A673 (cell line): ENCODE measurements at regions not wholly inside any gene's neighbourhood (a gene's known extent, or its start where the extent isn't known, plus 50 kb on each side); places are given as distances from the start of the nearest gene placed in this dataset.

Experiments
- BruUV-seq: library from RNA; stranded (reverse); fragments of 400-500 nt; replicated peaks from 2 replicates; lab custom pipeline; 2021; lab: Mats Ljungman, UMichigan
- CTCF ChIA-PET: fragments of 300-600 bp; sonication (Branson Sonifier 250); formaldehyde crosslinking; loops from one replicate; lab custom pipeline; 2022; ENCODE audit warnings: antibody characterized with exemption; lab: Charles Lee
- POLR2A ChIA-PET: fragments of 300-600 bp; sonication (Branson Sonifier 250); formaldehyde crosslinking; loops from one replicate; lab custom pipeline; 2022; ENCODE audit warnings: antibody characterized with exemption; ENCODE audit not compliant: low non-redundant PET; lab: Charles Lee
- DNase-seq: peaks from one replicate; pipeline ENCODE4 v3.0.0-alpha.2; 2015; ENCODE audit warnings: low spot score
- H3K27ac ChIP-seq: fragments of 200-600 bp; sonication (generic); 2 replicates; pipeline ENCODE4 v1.5.1; 2016; ENCODE audit warnings: mixed run types, low read depth, mild to moderate bottlenecking, mixed read lengths, antibody characterized with exemption, low read length; ENCODE audit not compliant: poor library complexity, severe bottlenecking
- H3K27me3 ChIP-seq: fragments of 200-600 bp; sonication (generic); replicated peaks from 2 replicates; pipeline ENCODE4 v1.6.1; 2017; ENCODE audit warnings: mixed run types, low read depth, mild to moderate bottlenecking, mixed read lengths, antibody characterized with exemption, low read length; ENCODE audit not compliant: insufficient read depth, poor library complexity
- H3K36me3 ChIP-seq: fragments of 200-600 bp; sonication (generic); 2 replicates; pipeline ENCODE4 v1.6.1; 2016; ENCODE audit warnings: mixed run types, mild to moderate bottlenecking, mixed read lengths, antibody characterized with exemption, low read length; ENCODE audit not compliant: insufficient read depth, poor library complexity, severe bottlenecking
- H3K4me1 ChIP-seq: fragments of 200-600 bp; sonication (generic); 2 replicates; pipeline ENCODE4 v1.6.1; 2017; ENCODE audit warnings: mixed run types, mild to moderate bottlenecking, mixed read lengths, antibody characterized with exemption, low read length; ENCODE audit not compliant: insufficient read depth, poor library complexity, severe bottlenecking
- H3K4me3 ChIP-seq: fragments of 200-600 bp; sonication (generic); 2 replicates; pipeline ENCODE4 v1.5.1; 2016; ENCODE audit warnings: low read depth, mixed run types, mild to moderate bottlenecking, mixed read lengths, low read length; ENCODE audit not compliant: poor library complexity, severe bottlenecking
- H3K9me3 ChIP-seq: fragments of 200-600 bp; sonication (generic); 2 replicates; pipeline ENCODE4 v1.6.1; 2016; ENCODE audit warnings: mixed run types, low read depth, mild to moderate bottlenecking, mixed read lengths, antibody characterized with exemption, low read length; ENCODE audit not compliant: poor library complexity, severe bottlenecking
- EZH2 ChIP-seq: fragments of 200-600 bp; sonication (generic); IDR thresholded peaks from 2 replicates; pipeline ENCODE4 v1.6.1; 2017; ENCODE audit warnings: borderline replicate concordance, low read depth, mild to moderate bottlenecking, mixed read lengths, antibody characterized with exemption, low read length; ENCODE audit not compliant: poor library complexity, severe bottlenecking
- intact Hi-C: fragments of 100-400 bp; cut with micrococcal nuclease; formaldehyde crosslinking; loops from one replicate; pipeline ENCODE4 v1.10.0; 2022; ENCODE audit not compliant: unreplicated experiment
- TF ChIP-seq, protein P1 (sequence below): fragments of 300-800, 200-600 bp; sonication (generic); conservative IDR thresholded peaks from 2 replicates; pipeline ENCODE4 v1.5.1; 2017; ENCODE audit warnings: low read depth, mild to moderate bottlenecking, antibody characterized with exemption, low read length, moderate library complexity, mixed read lengths

DNA sequence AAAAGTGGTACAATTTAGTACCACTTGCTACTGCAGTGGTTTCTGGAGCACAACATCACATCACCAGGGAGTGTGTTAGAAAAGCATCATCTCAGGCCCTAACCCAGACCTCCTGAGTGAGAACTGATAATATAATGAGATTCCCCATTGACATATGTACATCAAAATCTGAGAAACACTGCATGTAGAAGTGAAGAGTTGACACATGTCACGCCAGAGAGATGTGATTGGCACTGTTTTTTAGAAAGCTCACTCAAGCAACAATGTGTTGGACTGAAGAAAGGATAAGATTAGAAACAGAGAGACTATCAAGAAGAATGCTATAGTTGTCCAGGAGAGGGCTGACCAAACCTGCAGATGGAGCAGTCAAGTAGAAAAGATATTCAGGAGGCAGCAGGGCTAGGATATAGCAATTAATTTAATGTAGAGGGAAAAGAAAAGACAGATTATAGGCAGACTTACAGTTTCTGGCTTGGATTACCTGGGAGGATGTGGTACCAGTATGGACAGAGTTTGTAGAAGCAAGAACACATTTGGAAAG, 324.4 kb upstream of the ADAMTSL1 start:
- intact Hi-C loops = no loop called here

DNA sequence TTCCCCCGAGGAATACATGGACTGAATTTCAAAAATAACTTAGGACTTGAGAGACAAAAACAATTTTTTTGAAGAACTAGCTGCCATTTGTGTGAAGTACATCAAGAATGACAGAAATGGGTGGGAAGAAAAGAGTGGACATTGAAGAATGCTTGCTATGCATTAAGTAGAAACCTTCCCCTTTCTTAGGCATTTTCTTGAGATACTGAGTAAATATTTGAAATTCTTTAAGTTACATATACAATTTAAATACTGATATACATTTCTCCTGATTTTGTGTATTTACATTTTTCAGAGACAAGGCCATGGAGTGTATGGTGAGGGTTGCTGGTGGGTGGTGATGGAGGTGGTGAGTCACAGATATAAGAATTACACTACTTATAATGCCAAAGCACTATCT, 319.3 kb upstream of the ADAMTSL1 start:
- BruUV-seq = no TSS peak
- ChIA-PET CTCF (no interaction called here), POLR2A (no interaction called here)
- Histone ChIP-seq H3K27ac (no peak overlapping the region), H3K9me3 (no peaks in the 10 kb centered on the region), H3K4me3 (no peak overlapping the region), H3K4me1 (no peaks in the 10 kb centered on the region), H3K36me3 (no peaks in the 10 kb centered on the region), H3K27me3 (no peaks in the 10 kb centered on the region)
- DNase-seq = no peak
- no peak for TF ChIP-seq EZH2
- TF ChIP-seq, protein P1, sequence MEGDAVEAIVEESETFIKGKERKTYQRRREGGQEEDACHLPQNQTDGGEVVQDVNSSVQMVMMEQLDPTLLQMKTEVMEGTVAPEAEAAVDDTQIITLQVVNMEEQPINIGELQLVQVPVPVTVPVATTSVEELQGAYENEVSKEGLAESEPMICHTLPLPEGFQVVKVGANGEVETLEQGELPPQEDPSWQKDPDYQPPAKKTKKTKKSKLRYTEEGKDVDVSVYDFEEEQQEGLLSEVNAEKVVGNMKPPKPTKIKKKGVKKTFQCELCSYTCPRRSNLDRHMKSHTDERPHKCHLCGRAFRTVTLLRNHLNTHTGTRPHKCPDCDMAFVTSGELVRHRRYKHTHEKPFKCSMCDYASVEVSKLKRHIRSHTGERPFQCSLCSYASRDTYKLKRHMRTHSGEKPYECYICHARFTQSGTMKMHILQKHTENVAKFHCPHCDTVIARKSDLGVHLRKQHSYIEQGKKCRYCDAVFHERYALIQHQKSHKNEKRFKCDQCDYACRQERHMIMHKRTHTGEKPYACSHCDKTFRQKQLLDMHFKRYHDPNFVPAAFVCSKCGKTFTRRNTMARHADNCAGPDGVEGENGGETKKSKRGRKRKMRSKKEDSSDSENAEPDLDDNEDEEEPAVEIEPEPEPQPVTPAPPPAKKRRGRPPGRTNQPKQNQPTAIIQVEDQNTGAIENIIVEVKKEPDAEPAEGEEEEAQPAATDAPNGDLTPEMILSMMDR = no peak
- intact Hi-C loops = no loop called here

More for the DNA sequence above, 324.4 kb upstream of the ADAMTSL1 start:
- no peak overlapping the region for H3K27ac ChIP-seq
- no peak for DNase-seq
- H3K9me3 ChIP-seq = no peaks in the 10 kb centered on the region
- no TSS peak for BruUV-seq
- ChIA-PET POLR2A (no interaction called here), CTCF (no interaction called here)
- H3K27me3 ChIP-seq = no peaks in the 10 kb centered on the region
- no peaks in the 10 kb centered on the region for H3K36me3 ChIP-seq
- no peak overlapping the region for H3K4me3 ChIP-seq
- TF ChIP-seq, protein P1 = no peak
- no peak for TF ChIP-seq EZH2
- H3K4me1 ChIP-seq = no peaks in the 10 kb centered on the region

DNA sequence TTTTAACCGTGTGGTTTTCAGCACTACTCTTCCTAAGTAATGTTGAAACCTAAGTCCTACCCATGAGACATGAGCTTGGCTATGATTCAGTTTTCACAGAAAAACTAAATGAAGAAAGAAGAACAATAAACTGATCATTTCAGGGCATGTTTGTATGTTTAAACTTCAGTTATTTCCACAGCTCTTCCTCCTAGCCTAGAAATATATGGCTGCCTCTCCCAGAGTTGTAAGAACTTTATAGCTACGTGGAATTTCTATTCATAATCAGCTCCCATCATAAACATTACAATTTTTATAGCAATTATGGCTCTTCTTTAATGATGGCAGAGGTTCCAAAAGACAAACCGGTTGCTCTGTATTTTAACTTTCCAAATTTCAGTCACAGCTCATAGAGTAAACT, 314.7 kb upstream of the ADAMTSL1 start:
- POLR2A ChIA-PET = no interaction called here
- CTCF ChIA-PET = no interaction called here

More for the DNA sequence above, 314.7 kb upstream of the ADAMTSL1 start:
- Histone ChIP-seq H3K9me3 (no peaks in the 10 kb centered on the region), H3K4me3 (no peak overlapping the region), H3K27me3 (no peaks in the 10 kb centered on the region), H3K4me1 (no peaks in the 10 kb centered on the region), H3K36me3 (no peaks in the 10 kb centered on the region), H3K27ac (no peak overlapping the region)
- DNase-seq = no peak
- intact Hi-C loops = no loop called here
- BruUV-seq = no TSS peak
- TF ChIP-seq, protein P1 = no peak
- TF ChIP-seq EZH2 = no peak
